Mucosa of rectum (tissue), 2 donors: ENCODE measurements at regions not wholly inside any gene's neighbourhood (a gene's known extent, or its start where the extent isn't known, plus 50 kb on each side); places are given as distances from the start of the nearest gene placed in this dataset.

ENCODE experiments used
- H3K27ac ChIP-seq, 2 donors: one replicate each; pipeline ENCODE4 v1.7.0; 2013; ENCODE audit warnings: inconsistent platforms in 2 of 2, low read depth in 2 of 2, low read length in 2 of 2
- H3K27me3 ChIP-seq, 2 donors: one replicate each; pipeline ENCODE4 v1.7.0; 2013; ENCODE audit warnings: low read length in 2 of 2; ENCODE audit not compliant: control insufficient read depth in 2 of 2, insufficient read depth in 2 of 2
- H3K36me3 ChIP-seq, 2 donors: one replicate each; pipeline ENCODE4 v1.7.0; 2013; ENCODE audit warnings: low read length in 2 of 2; ENCODE audit not compliant: control insufficient read depth in 2 of 2, insufficient read depth in 2 of 2
- H3K4me1 ChIP-seq, 2 donors: one replicate each; pipeline ENCODE4 v1.7.0; 2013; ENCODE audit warnings: low read length in 2 of 2, mild to moderate bottlenecking in 1 of 2; ENCODE audit not compliant: control insufficient read depth in 2 of 2, insufficient read depth in 2 of 2
- H3K4me3 ChIP-seq, 2 donors: one replicate each; pipeline ENCODE4 v1.7.0; 2013; ENCODE audit warnings: low read length in 2 of 2
- H3K9ac ChIP-seq, 2 donors: one replicate each; pipeline ENCODE4 v1.7.0; 2013; ENCODE audit warnings: low read length in 2 of 2, low read depth in 1 of 2, mild to moderate bottlenecking in 1 of 2
- H3K9me3 ChIP-seq, 2 donors: one replicate each; pipeline ENCODE4 v1.7.0; 2013; ENCODE audit warnings: low read length in 2 of 2; ENCODE audit not compliant: control insufficient read depth in 2 of 2
- donor health status: healthy.
- donor health status: Normal muscosa, but diverticular disease.

- no peak overlapping the region for H3K9ac ChIP-seq
- H3K36me3 ChIP-seq, result no peaks in the 10 kb centered on the region
- H3K27me3 ChIP-seq, result no peaks in the 10 kb centered on the region
- H3K9me3 ChIP-seq, result no peaks in the 10 kb centered on the region
- no peaks in the 10 kb centered on the region for H3K4me1 ChIP-seq
- no peak overlapping the region for H3K27ac ChIP-seq
- H3K4me3 ChIP-seq, result no peak overlapping the region
Measured at GRCh38 chr3:67093305-67093704, 95.2 kb downstream of the KBTBD8 start.

DNA sequence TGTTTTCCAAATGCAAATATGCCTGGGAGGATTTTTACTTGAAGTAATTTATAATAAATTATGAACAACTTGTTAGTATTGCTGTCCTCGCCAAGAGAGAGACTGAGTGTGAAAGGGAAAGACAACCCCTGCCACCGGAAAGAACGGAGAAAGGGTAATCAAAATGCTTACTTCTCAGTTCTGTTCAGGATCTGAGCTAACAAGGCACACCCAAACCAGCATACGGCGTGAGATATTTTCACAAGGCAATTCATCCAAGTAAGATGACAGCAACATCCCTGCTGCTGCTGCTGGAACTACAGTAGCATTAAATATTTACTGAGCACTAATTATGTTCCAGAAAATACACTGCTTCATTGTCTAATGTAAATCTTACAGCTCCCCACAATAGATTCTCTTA is 96.1 kb downstream of the KBTBD8 start:
- H3K27ac ChIP-seq, result no peak overlapping the region
- H3K4me1 ChIP-seq, result no peaks in the 10 kb centered on the region
- H3K9me3 ChIP-seq, result no peaks in the 10 kb centered on the region
- H3K4me3 ChIP-seq, result no peak overlapping the region
- no peaks in the 10 kb centered on the region for H3K27me3 ChIP-seq
- H3K9ac ChIP-seq, result no peak overlapping the region
- H3K36me3 ChIP-seq, result no peaks in the 10 kb centered on the region

DNA sequence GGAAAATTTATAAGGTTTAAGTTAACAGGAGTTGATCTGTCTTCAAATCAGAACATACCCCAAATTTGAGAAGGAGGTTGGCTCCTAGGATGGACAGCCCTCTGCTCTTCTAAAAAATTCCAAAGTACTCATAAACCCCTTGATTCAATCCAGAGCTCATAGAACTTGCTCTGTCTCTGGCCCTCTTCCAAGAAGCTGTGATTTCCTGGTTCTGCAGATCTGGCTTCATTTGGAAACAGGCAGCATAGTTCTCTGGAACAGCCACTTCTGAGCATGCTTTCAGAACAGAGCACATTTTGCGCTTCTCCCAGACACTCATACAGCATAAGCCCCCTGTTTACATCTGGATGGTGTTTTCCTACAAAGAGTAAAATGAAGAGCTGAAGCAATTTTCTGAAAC is 96.7 kb downstream of the KBTBD8 start:
- Histone ChIP-seq H3K9ac (no peak overlapping the region), H3K27ac (no peak overlapping the region), H3K27me3 (no peaks in the 10 kb centered on the region), H3K36me3 (no peaks in the 10 kb centered on the region), H3K9me3 (no peaks in the 10 kb centered on the region), H3K4me3 (no peak overlapping the region), H3K4me1 (no peaks in the 10 kb centered on the region)

- H3K27ac ChIP-seq, result no peak overlapping the region
- no peak overlapping the region for H3K9ac ChIP-seq
- no peaks in the 10 kb centered on the region for H3K9me3 ChIP-seq
- no peaks in the 10 kb centered on the region for H3K27me3 ChIP-seq
- H3K4me3 ChIP-seq, result no peak overlapping the region
- no peaks in the 10 kb centered on the region for H3K4me1 ChIP-seq
- no peaks in the 10 kb centered on the region for H3K36me3 ChIP-seq
Measured at GRCh38 chr3:67104388-67104787, 106.3 kb downstream of the KBTBD8 start.

GRCh38 chr3:67106874-67107273 is 108.8 kb downstream of the KBTBD8 start:
- Histone ChIP-seq H3K27ac (no peak overlapping the region), H3K36me3 (no peaks in the 10 kb centered on the region), H3K9me3 (no peaks in the 10 kb centered on the region), H3K4me3 (no peak overlapping the region), H3K27me3 (no peaks in the 10 kb centered on the region), H3K4me1 (no peaks in the 10 kb centered on the region), H3K9ac (no peak overlapping the region)

GRCh38 chr3:67109651-67110204 is 111.6 kb downstream of the KBTBD8 start:
- Histone ChIP-seq H3K27me3 (no peaks in the 10 kb centered on the region), H3K9ac (no peak overlapping the region), H3K4me3 (no peak overlapping the region), H3K4me1 (no peaks in the 10 kb centered on the region), H3K9me3 (no peaks in the 10 kb centered on the region), H3K27ac (no peak overlapping the region), H3K36me3 (no peaks in the 10 kb centered on the region)

DNA sequence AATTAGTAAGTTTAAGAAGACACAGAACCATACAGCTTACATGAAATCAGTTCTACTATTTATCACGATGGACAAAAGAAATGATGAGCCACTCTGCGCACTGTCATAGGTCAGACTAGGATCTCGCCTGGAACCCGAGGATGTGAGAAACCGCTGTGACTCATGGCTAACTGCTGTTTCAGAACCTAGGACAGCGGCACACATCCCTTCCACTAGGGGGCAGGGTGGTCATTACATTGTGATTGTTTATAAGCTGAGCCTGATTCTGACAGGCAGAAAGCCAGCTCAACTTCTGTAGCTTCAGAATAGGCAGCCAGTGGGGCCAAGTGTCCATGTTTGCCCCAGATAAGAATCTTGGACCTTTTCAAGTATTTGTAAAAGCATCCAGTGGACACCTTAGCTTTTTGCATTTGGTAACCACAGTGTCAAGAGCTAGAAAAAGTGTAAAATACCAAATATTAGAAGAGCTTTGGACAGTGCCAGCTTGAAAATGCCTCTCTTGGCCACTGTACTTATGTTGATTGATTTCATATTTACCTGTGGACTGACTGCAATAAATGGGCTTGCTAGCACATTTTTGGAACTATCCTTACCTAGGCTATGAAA is 115.8 kb downstream of the KBTBD8 start:
- no peaks in the 10 kb centered on the region for H3K4me1 ChIP-seq
- no peaks in the 10 kb centered on the region for H3K36me3 ChIP-seq
- H3K27me3 ChIP-seq, result no peaks in the 10 kb centered on the region
- H3K27ac ChIP-seq, result no peak overlapping the region
- no peak overlapping the region for H3K4me3 ChIP-seq
- no peaks in the 10 kb centered on the region for H3K9me3 ChIP-seq
- H3K9ac ChIP-seq, result no peak overlapping the region

- H3K27ac ChIP-seq, result no peak overlapping the region
- H3K4me3 ChIP-seq, result no peak overlapping the region
- H3K9ac ChIP-seq, result no peak overlapping the region
- H3K4me1 ChIP-seq, result no peaks in the 10 kb centered on the region
- H3K36me3 ChIP-seq, result no peaks in the 10 kb centered on the region
- no peaks in the 10 kb centered on the region for H3K27me3 ChIP-seq
- H3K9me3 ChIP-seq, result no peaks in the 10 kb centered on the region
Measured at GRCh38 chr3:67118122-67118521, 120.0 kb downstream of the KBTBD8 start.

DNA sequence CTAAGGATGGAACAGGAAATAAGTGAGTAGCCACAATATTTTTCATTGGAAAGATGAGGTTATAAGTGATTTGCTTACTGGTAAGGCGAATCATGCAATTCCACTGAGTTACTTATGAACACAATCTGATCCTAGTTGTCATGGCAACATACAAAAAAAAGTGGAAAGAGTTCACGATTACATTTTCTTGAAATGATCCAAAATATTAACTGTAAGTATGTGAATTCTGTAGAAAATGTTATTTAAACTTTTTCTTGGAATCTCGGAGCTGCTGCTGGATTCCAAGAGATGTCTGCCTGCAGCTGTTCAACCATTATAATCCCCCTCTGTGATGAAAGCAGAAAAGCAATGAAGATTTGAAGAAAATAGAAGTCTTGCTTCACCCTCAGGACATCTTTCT is 120.5 kb downstream of the KBTBD8 start:
- H3K27ac ChIP-seq, result no peak overlapping the region
- no peaks in the 10 kb centered on the region for H3K4me1 ChIP-seq
- H3K9ac ChIP-seq, result no peak overlapping the region
- H3K27me3 ChIP-seq, result no peaks in the 10 kb centered on the region
- H3K36me3 ChIP-seq, result no peaks in the 10 kb centered on the region
- no peaks in the 10 kb centered on the region for H3K9me3 ChIP-seq
- H3K4me3 ChIP-seq, result no peak overlapping the region

DNA sequence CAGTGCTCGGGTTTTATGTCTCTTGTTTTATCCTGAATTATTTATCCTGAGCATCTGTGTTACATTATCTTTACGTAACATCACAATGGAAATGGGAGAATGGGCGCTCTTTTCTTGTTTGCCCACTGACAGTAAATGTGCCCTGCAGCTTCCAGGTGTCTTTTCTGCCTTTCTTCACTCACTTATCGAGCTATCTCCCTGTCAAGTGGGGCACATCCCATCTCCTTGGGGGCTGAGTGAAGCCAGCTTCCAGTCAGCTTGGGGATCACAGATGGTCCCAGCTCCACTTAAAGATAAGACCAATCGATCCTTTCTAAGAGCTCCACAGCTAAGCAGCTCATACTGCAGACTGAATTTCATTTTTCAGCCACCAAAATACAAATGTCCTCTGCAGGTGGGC is 125.8 kb downstream of the KBTBD8 start:
- no peaks in the 10 kb centered on the region for H3K36me3 ChIP-seq
- H3K9ac ChIP-seq, result no peak overlapping the region
- H3K9me3 ChIP-seq, result no peaks in the 10 kb centered on the region
- H3K27me3 ChIP-seq, result no peaks in the 10 kb centered on the region
- H3K4me3 ChIP-seq, result no peak overlapping the region
- H3K4me1 ChIP-seq, result no peaks in the 10 kb centered on the region
- H3K27ac ChIP-seq, result no peak overlapping the region

- Histone ChIP-seq H3K9ac (no peak overlapping the region), H3K9me3 (no peaks in the 10 kb centered on the region), H3K36me3 (no peaks in the 10 kb centered on the region), H3K27ac (no peak overlapping the region), H3K4me1 (no peaks in the 10 kb centered on the region), H3K4me3 (no peak overlapping the region), H3K27me3 (no peaks in the 10 kb centered on the region)
Measured at GRCh38 chr3:67127254-67127653, 129.1 kb downstream of the KBTBD8 start.
